NB4 (cell line): ENCODE measurements at regions not wholly inside any gene's neighbourhood (a gene's known extent, or its start where the extent isn't known, plus 50 kb on each side); places are given as distances from the start of the nearest gene placed in this dataset.

Source experiments
- DNase-seq: peaks from one replicate; pipeline ENCODE4 v3.0.0; 2010; ENCODE audit warnings: low read depth
- H3K4me3 ChIP-seq: one replicate; pipeline ENCODE4 v1.5.1; 2011; ENCODE audit warnings: mild to moderate bottlenecking, low read depth, low read length, moderate library complexity
- MYC ChIP-seq: IDR thresholded peaks from 2 replicates; pipeline ENCODE4 v1.6.1; 2011; ENCODE audit warnings: low read depth, low read length
- POLR2A ChIP-seq: IDR thresholded peaks from 2 replicates; pipeline ENCODE4 v1.6.1; 2011; ENCODE audit warnings: mild to moderate bottlenecking; ENCODE audit not compliant: insufficient read length; ENCODE audit errors: extremely low read depth
- TF ChIP-seq, protein P1 (sequence below): IDR thresholded peaks from one replicate; pipeline ENCODE4 v1.5.1; 2012; ENCODE audit warnings: low read depth, low read length
- TF ChIP-seq, protein P2 (sequence below): IDR thresholded peaks from 2 replicates; pipeline ENCODE4 v1.6.1; 2011; ENCODE audit warnings: low read depth, low read length

DNA sequence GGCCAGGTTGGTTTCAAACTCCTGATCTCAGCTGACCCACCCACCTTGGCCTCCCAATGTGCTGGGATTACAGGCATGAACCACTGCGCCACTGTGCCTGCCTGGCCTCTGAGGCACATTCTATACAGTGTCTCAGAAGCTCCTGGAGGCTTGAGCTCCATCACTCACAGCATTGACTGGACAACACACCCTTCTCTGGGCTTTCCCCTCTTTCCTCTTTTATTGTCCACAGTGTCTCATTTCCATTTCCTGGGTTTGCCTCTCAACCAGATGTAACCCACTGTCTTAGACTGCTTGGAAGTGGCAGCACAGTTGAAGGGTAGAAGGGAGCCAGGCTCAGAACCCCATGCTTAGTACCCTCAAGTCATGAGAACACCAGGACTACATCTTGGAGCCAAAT is 208.1 kb downstream of the MTX2 start:
- TF ChIP-seq, protein P1, sequence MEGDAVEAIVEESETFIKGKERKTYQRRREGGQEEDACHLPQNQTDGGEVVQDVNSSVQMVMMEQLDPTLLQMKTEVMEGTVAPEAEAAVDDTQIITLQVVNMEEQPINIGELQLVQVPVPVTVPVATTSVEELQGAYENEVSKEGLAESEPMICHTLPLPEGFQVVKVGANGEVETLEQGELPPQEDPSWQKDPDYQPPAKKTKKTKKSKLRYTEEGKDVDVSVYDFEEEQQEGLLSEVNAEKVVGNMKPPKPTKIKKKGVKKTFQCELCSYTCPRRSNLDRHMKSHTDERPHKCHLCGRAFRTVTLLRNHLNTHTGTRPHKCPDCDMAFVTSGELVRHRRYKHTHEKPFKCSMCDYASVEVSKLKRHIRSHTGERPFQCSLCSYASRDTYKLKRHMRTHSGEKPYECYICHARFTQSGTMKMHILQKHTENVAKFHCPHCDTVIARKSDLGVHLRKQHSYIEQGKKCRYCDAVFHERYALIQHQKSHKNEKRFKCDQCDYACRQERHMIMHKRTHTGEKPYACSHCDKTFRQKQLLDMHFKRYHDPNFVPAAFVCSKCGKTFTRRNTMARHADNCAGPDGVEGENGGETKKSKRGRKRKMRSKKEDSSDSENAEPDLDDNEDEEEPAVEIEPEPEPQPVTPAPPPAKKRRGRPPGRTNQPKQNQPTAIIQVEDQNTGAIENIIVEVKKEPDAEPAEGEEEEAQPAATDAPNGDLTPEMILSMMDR: no peak
- TF ChIP-seq, protein P2, sequence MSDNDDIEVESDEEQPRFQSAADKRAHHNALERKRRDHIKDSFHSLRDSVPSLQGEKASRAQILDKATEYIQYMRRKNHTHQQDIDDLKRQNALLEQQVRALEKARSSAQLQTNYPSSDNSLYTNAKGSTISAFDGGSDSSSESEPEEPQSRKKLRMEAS: no peak
- no peak for TF ChIP-seq POLR2A
- no peak for TF ChIP-seq MYC
- no peak for DNase-seq
- no peak overlapping the region for H3K4me3 ChIP-seq

DNA sequence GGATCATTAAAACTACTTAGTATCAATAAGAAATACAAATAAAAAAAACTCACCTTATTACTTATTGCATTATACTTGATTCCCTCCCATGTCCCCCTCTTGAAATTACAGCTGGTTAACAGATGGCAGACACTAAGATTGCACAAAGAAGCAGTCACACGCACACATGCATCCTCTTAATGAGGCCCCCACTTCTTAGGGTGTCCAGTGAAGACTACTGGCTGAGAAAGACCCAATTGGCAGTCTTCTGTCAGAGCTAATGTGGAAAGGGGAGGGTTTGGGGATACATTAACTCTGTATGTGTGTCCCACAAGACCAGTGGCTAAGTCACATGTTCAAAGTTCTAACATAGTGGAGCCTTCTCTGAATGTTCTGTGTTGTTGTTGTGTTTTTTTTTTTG is 210.7 kb downstream of the MTX2 start:
- DNase-seq: no peak
- TF ChIP-seq, protein P1: no peak
- no peak for TF ChIP-seq MYC
- TF ChIP-seq, protein P2: no peak
- TF ChIP-seq POLR2A: no peak
- no peak overlapping the region for H3K4me3 ChIP-seq

DNA sequence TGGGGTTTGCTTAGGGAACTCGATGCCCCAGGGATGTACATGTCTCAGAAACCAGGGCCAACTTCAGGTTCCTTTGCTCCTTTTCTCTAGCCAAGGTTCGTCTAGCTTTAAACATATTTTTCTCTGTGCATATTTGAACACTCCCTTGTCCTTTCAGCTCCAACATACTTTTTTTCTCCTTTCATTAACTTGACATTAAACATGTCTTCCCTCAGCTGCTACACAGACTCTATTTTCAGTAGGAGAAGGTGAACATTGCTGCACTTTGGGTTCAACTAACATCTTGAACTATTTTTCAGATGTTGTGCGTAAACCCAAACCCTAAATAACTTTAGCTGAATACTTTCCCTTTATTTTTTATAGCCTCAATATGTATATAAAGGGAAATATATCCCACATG is 212.9 kb downstream of the MTX2 start:
- TF ChIP-seq POLR2A: no peak
- TF ChIP-seq, protein P1: no peak
- TF ChIP-seq, protein P2: no peak
- TF ChIP-seq MYC: no peak
- no peak overlapping the region for H3K4me3 ChIP-seq
- no peak for DNase-seq

DNA sequence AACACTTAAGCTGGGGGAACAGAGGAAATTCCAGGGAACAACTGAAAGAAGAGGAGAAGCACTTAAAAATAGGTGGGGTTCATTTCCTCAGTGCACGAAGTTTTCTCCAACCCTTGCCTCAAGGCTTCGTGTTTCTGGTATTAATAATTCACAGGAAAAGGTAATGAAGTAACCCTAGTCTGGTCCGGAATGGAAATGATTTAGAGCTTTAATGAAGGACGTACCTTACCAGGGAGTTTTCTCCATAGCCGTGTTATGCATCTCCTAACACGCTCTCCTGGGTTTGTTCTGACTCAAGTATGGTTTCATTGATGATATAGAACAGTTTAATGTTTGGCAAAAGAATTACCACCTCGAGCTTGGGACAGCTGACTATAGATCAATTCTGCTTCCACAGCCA is 214.2 kb downstream of the MTX2 start:
- TF ChIP-seq, protein P2: no peak
- TF ChIP-seq, protein P1: no peak
- TF ChIP-seq MYC (no peak), POLR2A (no peak)
- DNase-seq: no peak

DNA sequence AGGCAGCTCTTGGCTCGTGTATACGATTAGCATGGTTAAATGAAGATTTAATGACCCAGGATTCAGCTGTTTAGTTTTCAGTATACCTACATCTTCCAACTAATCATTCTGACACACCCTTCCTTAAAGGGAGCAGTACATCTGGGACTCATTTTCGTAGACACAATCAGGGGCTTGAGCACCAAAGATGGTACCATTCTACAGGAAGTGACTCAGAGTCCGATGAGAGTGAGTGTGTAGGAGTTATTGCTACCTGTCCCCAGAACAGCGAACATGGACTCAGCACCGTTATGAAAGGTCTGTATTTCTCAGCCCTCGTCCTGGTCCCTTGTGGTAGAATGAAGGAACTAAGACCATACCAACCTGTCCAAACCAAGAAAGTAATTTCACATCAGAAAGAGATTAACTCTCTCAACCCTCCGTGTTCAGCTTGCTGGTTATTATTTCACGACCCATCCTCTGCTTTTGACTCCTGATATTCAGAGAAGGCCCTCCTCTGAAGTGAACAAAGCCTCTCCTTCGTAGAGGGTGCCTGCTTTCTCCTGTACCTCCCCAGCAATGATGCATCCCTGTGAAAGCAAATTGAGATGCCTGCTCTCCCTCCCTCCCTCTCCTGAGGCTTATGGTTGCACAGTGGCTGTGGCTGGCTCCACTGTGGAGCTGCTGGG is 214.8 kb downstream of the MTX2 start:
- no peak for DNase-seq
- no peak overlapping the region for H3K4me3 ChIP-seq
- TF ChIP-seq, protein P1: no peak
- TF ChIP-seq, protein P2: no peak
- TF ChIP-seq POLR2A (no peak), MYC (no peak)

More for the DNA sequence above, 214.2 kb downstream of the MTX2 start:
- H3K4me3 ChIP-seq: no peak overlapping the region

DNA sequence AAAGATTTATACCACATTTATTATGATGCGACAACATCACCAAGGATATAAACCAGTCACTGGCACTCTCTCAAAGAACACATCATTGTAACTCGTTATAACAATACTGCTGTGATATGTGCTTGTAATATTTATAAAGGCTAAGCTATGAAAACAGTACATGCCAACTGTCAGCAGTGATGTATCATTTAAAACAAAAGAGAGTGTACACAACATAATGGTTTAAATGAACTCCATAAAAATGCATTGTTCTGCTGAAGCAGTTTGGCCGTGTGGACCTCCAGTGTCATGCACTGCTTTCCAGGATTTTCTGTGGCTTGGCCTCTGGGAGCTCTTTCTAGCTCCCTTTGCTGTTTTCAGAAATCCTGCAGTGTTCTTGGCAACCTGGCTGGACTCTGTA is 215.6 kb downstream of the MTX2 start:
- H3K4me3 ChIP-seq: no peak overlapping the region
- DNase-seq: no peak
- TF ChIP-seq POLR2A (no peak), MYC (no peak)
- TF ChIP-seq, protein P2: no peak
- TF ChIP-seq, protein P1: no peak
